Activated CD4-positive, alpha-beta T cell treated with anti-CD3 and anti-CD28 coated beads, Interleukin-2, amount 10 ng/mL, durations not matched to agents 7 days and 5 days (primary cell): ENCODE measurements at regions not wholly inside any gene's neighbourhood (a gene's known extent, or its start where the extent isn't known, plus 50 kb on each side); places are given as distances from the start of the nearest gene placed in this dataset.

ENCODE experiments used
- CTCF ChIA-PET: fragments of 350-600 bp; sonication (Branson Sonifier 250); formaldehyde crosslinking; loops from one replicate; lab custom pipeline; 2021; ENCODE audit warnings: antibody characterized with exemption; lab: Charles Lee
- POLR2A ChIA-PET: fragments of 350-600 bp; sonication (Branson Sonifier 250); formaldehyde crosslinking; loops from one replicate; lab custom pipeline; 2021; ENCODE audit warnings: antibody characterized with exemption; lab: Charles Lee
- DNase-seq: peaks from one replicate; pipeline ENCODE4 v3.0.0-alpha.2; 2020
- H3K27ac Mint-ChIP-seq: one replicate; pipeline ENCODE4 v1.8.0; 2021; ENCODE audit warnings: mild to moderate bottlenecking, moderate library complexity, mixed read lengths
- H3K27me3 Mint-ChIP-seq: one replicate; pipeline ENCODE4 v1.8.0; 2021; ENCODE audit warnings: mixed read lengths
- H3K36me3 Mint-ChIP-seq: one replicate; pipeline ENCODE4 v1.8.0; 2021; ENCODE audit warnings: low read depth, mixed read lengths
- H3K4me1 Mint-ChIP-seq: one replicate; pipeline ENCODE4 v1.8.0; 2021; ENCODE audit warnings: mixed read lengths
- H3K4me3 Mint-ChIP-seq: one replicate; pipeline ENCODE4 v1.8.0; 2021; ENCODE audit warnings: mild to moderate bottlenecking, moderate library complexity, mixed read lengths
- H3K9me3 Mint-ChIP-seq: one replicate; pipeline ENCODE4 v1.8.0; 2021; ENCODE audit warnings: mixed read lengths

DNA sequence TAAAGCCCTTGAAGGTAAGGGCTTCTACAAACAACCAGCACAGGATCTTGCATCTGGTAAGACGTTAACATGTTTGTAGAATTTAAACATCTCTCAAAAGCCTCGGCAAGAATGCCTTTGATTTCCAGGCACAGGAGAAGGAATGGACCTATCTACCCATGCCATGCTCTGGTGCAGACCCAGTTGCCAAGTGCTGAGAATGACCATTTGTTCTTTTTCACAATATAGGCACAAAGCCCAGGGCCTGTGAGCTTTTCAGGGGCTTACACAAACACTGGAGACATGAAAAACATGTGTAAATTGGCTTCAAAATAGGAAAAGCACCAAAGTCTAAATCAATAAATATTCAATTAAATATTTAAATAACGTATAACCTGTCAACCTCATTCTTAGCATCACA lies 266.9 kb upstream of the TTC14 start:
- Mint-ChIP-seq H3K36me3 (no peaks in the 10 kb centered on the region), H3K27ac (no peak overlapping the region), H3K4me1 (no peaks in the 10 kb centered on the region), H3K9me3 (peaks cover 3% of the 10 kb centered on the region), H3K4me3 (no peak overlapping the region), H3K27me3 (no peaks in the 10 kb centered on the region)
- POLR2A ChIA-PET = no interaction called here
- no peak for DNase-seq
- CTCF ChIA-PET = no interaction called here

GRCh38 chr3:180340395-180340794 lies 261.6 kb upstream of the TTC14 start:
- Mint-ChIP-seq H3K4me3 (no peak overlapping the region), H3K9me3 (no peaks in the 10 kb centered on the region), H3K27me3 (no peaks in the 10 kb centered on the region), H3K36me3 (no peaks in the 10 kb centered on the region), H3K4me1 (no peaks in the 10 kb centered on the region), H3K27ac (no peak overlapping the region)
- POLR2A ChIA-PET = no interaction called here
- no peak for DNase-seq
- CTCF ChIA-PET = no interaction called here

DNA sequence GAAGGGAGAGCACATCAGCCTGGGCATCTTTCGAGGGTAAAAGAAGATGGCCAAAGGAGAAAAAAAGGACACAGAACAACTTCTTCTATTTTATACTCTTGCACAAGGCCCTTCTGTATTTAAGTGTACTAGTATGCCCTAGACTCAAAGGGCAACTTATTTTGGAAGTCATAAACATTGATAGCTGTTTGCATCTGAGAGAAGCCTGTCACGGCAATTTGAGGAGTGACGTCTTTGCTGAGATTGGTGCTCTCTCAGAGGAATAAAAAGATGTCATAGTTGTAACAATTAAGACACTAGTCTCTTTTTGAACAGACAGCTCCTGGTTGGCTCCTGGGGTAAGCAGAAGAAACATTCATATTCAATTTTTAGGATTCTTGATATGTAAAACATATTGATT lies 260.4 kb upstream of the TTC14 start:
- DNase-seq = no peak
- ChIA-PET CTCF (no interaction called here), POLR2A (no interaction called here)
- Mint-ChIP-seq H3K36me3 (no peaks in the 10 kb centered on the region), H3K27me3 (no peaks in the 10 kb centered on the region), H3K27ac (no peak overlapping the region), H3K4me1 (no peaks in the 10 kb centered on the region), H3K9me3 (no peaks in the 10 kb centered on the region), H3K4me3 (no peak overlapping the region)

GRCh38 chr3:180351601-180352000 lies 250.4 kb upstream of the TTC14 start:
- Mint-ChIP-seq H3K4me3 (no peak overlapping the region), H3K9me3 (no peaks in the 10 kb centered on the region), H3K36me3 (no peaks in the 10 kb centered on the region), H3K27ac (no peak overlapping the region), H3K27me3 (no peaks in the 10 kb centered on the region), H3K4me1 (no peaks in the 10 kb centered on the region)
- CTCF ChIA-PET = no interaction called here
- POLR2A ChIA-PET = no interaction called here
- no peak for DNase-seq

DNA sequence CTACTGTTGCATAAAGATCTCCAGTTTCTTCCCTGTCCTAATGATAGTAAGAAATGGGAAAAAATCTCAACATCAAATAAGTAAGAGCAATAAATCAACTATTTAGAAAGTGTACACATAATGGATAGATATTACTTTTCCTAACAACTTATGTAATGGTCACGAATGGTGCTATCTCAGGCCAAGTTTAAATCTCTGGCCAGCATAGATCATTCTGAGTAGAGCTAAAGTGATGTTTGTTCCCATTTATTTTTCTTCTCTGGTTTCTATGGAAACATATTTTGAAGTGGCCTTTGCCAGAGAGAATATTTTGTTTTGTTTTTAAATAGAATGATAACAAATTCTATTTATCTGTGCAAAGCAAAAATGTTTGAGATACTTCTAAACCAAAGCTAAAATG lies 249.7 kb upstream of the TTC14 start:
- Mint-ChIP-seq H3K9me3 (no peaks in the 10 kb centered on the region), H3K27ac (no peak overlapping the region), H3K4me3 (no peak overlapping the region), H3K27me3 (no peaks in the 10 kb centered on the region), H3K4me1 (no peaks in the 10 kb centered on the region), H3K36me3 (no peaks in the 10 kb centered on the region)
- no peak for DNase-seq
- CTCF ChIA-PET = interaction anchor here (1.1 kb wide), 1 partner anchor 12 kb away, joined by 3 read pairs; no protein-coding TSS in a partner anchor
- POLR2A ChIA-PET = no interaction called here

GRCh38 chr3:180354214-180354613 lies 247.7 kb upstream of the TTC14 start:
- POLR2A ChIA-PET = no interaction called here
- no peak overlapping the region for H3K4me3 Mint-ChIP-seq

GRCh38 chr3:180358179-180358578 lies 243.8 kb upstream of the TTC14 start:
- POLR2A ChIA-PET = no interaction called here
- Mint-ChIP-seq H3K27ac (no peak overlapping the region), H3K4me3 (no peak overlapping the region), H3K27me3 (no peaks in the 10 kb centered on the region), H3K36me3 (no peaks in the 10 kb centered on the region), H3K4me1 (no peaks in the 10 kb centered on the region), H3K9me3 (no peaks in the 10 kb centered on the region)
- no peak for DNase-seq
- CTCF ChIA-PET = no interaction called here

More at GRCh38 chr3:180354214-180354613, 247.7 kb upstream of the TTC14 start:
- DNase-seq = no peak
- H3K4me1 Mint-ChIP-seq = no peaks in the 10 kb centered on the region
- CTCF ChIA-PET = no interaction called here
- no peaks in the 10 kb centered on the region for H3K36me3 Mint-ChIP-seq
- no peaks in the 10 kb centered on the region for H3K9me3 Mint-ChIP-seq
- H3K27ac Mint-ChIP-seq = no peak overlapping the region
- H3K27me3 Mint-ChIP-seq = no peaks in the 10 kb centered on the region

DNA sequence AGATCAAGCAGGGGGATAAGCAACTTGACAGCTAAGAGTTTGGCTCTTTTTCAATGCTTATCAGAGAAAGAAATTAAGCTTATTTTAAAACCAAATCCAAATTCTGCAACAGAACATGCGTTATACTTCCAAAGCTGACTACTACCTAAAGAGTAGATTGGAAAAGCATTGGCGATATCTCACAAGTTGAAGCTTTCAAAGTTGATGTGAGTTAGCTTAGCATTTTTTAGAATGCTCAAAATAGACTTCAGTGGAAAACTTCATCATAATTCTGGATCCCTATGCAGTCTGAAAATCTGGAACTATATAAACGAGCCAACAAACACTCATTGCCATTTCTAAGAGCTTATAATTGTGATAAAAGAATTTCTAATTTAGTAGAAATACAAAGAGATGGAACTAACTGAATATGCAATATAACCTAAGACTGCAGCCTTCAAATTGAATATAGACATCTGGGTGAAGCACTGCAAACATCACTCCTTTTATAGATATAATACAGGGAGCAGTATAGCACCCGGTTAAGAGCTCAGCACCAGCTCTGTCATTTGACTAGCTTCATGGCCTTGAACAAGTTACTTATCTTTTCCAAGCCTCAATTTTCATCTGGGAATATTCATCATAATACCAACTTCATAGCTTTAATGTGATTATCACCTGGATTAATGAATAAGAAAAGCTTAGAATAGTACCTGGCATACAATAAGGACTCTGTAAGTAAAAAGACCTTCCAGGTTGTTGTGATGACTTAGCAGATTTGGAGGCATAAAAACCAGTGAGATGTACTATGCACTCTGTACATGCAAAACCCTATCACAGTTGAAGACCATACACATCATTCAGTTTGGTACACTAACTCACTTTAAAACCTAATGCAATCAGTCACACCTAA lies 242.7 kb upstream of the TTC14 start:
- no peaks in the 10 kb centered on the region for H3K4me1 Mint-ChIP-seq
- H3K36me3 Mint-ChIP-seq = no peaks in the 10 kb centered on the region
- POLR2A ChIA-PET = no interaction called here
- DNase-seq = no peak
- H3K27ac Mint-ChIP-seq = no peak overlapping the region
- H3K27me3 Mint-ChIP-seq = no peaks in the 10 kb centered on the region
- CTCF ChIA-PET = no interaction called here
- no peak overlapping the region for H3K4me3 Mint-ChIP-seq
- no peaks in the 10 kb centered on the region for H3K9me3 Mint-ChIP-seq

DNA sequence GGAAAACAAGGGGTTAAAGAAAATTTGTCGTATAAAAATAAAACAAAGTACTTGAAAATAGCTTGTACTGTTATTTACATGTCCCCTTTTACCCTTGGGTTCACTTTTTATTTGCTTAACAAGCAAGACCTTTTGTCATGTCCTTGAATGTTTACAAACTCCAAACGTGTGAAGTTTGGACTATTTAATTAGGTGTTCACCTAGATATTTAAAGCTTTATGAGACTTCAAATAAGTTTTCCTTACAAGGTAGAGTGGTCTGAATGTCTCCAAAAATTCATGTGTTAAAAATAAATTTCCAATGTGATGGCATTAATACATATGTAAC lies 242.0 kb upstream of the TTC14 start:
- no peak overlapping the region for H3K27ac Mint-ChIP-seq
- ChIA-PET POLR2A (no interaction called here), CTCF (no interaction called here)
- no peaks in the 10 kb centered on the region for H3K9me3 Mint-ChIP-seq
- H3K36me3 Mint-ChIP-seq = no peaks in the 10 kb centered on the region
- DNase-seq = no peak
- no peaks in the 10 kb centered on the region for H3K4me1 Mint-ChIP-seq
- no peaks in the 10 kb centered on the region for H3K27me3 Mint-ChIP-seq
- no peak overlapping the region for H3K4me3 Mint-ChIP-seq

DNA sequence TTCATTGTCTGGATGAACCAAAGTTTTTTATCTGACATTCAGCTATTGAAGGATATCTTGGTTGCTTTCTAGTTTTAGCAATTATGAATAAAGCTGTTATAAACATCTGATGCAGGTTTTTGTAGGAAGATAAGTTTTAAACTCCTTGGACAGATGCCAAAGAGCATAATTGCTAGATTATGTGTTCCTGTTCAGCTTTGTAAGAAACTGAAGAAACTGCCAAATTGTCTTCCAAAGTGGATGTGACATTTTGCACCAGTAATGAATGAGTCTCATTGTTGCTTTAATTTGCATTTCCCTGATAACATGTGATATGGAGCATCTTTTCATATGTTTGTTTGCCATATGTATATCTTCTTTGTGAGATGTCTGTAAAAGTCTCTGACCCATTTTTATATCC lies 239.9 kb upstream of the TTC14 start:
- no peak for DNase-seq
- H3K27me3 Mint-ChIP-seq = no peaks in the 10 kb centered on the region
- H3K4me1 Mint-ChIP-seq = no peaks in the 10 kb centered on the region
- no peak overlapping the region for H3K4me3 Mint-ChIP-seq
- H3K9me3 Mint-ChIP-seq = peaks cover 2% of the 10 kb centered on the region
- POLR2A ChIA-PET = no interaction called here
- H3K36me3 Mint-ChIP-seq = no peaks in the 10 kb centered on the region
- CTCF ChIA-PET = no interaction called here
- H3K27ac Mint-ChIP-seq = no peak overlapping the region

DNA sequence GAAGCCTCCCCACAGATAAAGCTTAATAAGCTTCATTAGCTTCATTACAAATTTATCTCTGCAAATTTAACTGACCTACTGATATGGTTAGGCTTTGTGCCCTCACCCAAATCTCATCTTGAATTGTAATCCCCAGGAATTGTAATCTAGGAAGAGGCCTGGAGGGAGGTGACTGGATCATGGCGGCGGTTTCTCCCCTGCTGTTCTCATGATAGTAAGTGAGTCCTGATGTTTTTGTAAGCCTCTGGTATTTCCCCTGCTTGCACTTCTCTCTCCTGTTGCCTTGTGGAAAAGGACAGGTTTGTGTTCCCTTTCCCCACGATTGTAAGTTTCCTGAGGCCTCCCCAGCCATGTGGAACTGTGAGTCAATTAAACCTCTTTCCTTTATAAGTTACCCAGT lies 226.1 kb upstream of the TTC14 start:
- no peaks in the 10 kb centered on the region for H3K36me3 Mint-ChIP-seq
- DNase-seq = no peak
- H3K27ac Mint-ChIP-seq = no peak overlapping the region
- H3K27me3 Mint-ChIP-seq = no peaks in the 10 kb centered on the region
- no peak overlapping the region for H3K4me3 Mint-ChIP-seq
- CTCF ChIA-PET = no interaction called here
- H3K9me3 Mint-ChIP-seq = peaks cover 9% of the 10 kb centered on the region
- no peaks in the 10 kb centered on the region for H3K4me1 Mint-ChIP-seq
- POLR2A ChIA-PET = no interaction called here

- POLR2A ChIA-PET = no interaction called here
- H3K36me3 Mint-ChIP-seq = no peaks in the 10 kb centered on the region
Observed at GRCh38 chr3:180378496-180378895, 223.5 kb upstream of the TTC14 start.

DNA sequence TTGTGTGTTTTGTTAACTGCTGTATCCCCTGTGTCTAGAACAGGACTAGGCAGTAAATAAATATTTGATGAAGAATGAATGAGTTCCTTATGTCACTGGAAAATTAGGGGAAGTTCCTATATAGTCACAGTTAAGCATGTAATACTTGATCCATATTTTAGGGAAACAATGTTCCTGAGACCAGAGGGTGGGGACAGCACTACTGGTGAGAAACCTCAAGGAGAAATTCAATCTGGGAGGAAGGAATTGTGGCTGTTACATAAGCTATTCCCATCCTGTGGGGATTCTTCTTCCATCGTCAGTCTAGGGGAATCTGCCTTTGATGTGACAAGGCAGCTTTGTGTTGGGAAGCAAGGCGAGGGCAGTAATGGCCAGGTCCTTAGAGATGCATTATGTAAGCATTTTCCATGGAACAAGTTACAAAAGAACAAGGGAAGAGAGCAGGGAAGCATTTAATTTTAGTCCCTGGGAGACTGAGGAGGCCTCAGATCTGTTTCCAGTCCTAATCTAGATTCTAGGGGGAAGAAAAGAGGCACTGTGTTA lies 219.3 kb upstream of the TTC14 start:
- no peak overlapping the region for H3K27ac Mint-ChIP-seq
- H3K4me1 Mint-ChIP-seq = no peaks in the 10 kb centered on the region
- no peak overlapping the region for H3K4me3 Mint-ChIP-seq
- H3K9me3 Mint-ChIP-seq = peaks cover 3% of the 10 kb centered on the region
- H3K36me3 Mint-ChIP-seq = no peaks in the 10 kb centered on the region
- ChIA-PET CTCF (no interaction called here), POLR2A (no interaction called here)
- no peak for DNase-seq
- H3K27me3 Mint-ChIP-seq = no peaks in the 10 kb centered on the region

More at GRCh38 chr3:180378496-180378895, 223.5 kb upstream of the TTC14 start:
- H3K4me3 Mint-ChIP-seq = no peak overlapping the region
- H3K9me3 Mint-ChIP-seq = peaks cover 6% of the 10 kb centered on the region
- H3K27me3 Mint-ChIP-seq = no peaks in the 10 kb centered on the region
- no peak overlapping the region for H3K27ac Mint-ChIP-seq
- DNase-seq = no peak
- CTCF ChIA-PET = no interaction called here
- H3K4me1 Mint-ChIP-seq = no peaks in the 10 kb centered on the region
